ENCODE measurements at regions not wholly inside any gene's neighbourhood (a gene's known extent, or its start where the extent isn't known, plus 50 kb on each side); places are given as distances from the start of the nearest gene placed in this dataset.

DNA sequence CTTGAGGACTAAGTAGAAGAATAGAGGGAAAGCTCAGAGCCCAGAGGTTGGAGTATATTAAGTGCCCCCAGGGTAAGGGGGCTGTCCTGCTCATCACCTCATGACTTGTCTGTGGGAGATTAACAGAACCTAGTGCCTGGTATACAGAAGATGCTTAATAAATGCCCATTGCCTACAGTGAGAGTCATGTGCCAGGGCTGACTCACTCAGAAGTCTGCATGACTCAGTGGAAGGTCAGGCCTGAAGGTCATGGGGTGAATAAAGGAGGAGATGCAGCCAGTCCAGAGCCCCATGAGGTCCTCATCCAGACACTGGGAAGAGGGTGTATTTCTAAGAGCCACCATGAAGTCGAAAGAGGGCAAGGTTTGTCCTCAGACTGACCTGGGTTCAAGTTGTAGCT lies 62.5 kb upstream of the TLE3 start:
- DNase-seq (ENCODE audit: low read depth), result no peak

DNA sequence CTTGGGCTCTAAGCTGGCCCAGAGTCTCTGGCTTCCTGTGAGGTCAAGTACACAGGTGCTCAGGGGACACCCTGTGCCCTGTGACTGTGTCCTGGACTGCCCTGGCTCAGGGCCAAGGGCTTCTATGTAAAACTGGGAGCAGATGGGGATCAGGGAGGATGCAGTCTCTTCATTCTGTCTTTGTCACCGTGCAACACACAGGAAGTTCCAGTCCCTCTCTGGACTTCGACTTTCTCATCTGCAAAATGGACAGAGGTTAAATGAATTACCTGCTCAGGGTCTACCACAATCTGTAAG lies 61.9 kb upstream of the TLE3 start:
- DNase-seq (ENCODE audit: low read depth), result no peak

DNA sequence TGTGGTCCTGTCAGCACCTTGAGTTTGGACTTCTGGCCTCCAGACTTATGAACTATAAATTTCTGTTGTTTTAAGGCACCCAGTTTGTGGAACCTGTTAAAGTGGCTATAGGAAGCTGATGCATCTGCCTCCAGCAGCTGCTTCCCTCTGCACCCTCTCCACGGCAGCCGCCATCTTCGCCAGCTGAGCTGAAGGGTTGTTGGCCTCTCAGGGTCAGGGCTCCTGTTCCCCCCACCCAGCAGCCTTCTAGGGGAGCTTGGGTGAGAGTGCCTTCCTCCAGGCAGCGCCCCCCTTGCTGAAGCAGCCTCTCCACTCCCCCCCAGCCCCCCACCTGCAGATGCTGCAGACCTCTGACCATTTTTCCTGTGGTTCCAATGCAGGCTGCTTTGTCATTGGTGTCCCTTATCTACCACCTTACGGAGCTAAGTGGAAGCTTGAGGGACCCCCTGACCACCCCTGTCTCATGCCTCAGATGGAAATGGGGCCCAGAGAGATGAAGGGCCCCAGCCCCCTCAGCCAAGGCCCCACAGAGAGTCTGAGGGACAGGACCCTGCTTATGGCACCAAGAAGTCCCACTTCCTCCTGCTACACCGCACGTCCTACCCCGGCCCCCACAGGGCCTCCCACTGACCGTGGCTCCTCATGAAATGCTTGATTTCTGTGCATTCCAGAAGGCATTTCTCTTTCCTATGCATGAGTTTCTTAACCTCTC lies 61.4 kb upstream of the TLE3 start:
- DNase-seq (ENCODE audit: low read depth), result no peak

DNA sequence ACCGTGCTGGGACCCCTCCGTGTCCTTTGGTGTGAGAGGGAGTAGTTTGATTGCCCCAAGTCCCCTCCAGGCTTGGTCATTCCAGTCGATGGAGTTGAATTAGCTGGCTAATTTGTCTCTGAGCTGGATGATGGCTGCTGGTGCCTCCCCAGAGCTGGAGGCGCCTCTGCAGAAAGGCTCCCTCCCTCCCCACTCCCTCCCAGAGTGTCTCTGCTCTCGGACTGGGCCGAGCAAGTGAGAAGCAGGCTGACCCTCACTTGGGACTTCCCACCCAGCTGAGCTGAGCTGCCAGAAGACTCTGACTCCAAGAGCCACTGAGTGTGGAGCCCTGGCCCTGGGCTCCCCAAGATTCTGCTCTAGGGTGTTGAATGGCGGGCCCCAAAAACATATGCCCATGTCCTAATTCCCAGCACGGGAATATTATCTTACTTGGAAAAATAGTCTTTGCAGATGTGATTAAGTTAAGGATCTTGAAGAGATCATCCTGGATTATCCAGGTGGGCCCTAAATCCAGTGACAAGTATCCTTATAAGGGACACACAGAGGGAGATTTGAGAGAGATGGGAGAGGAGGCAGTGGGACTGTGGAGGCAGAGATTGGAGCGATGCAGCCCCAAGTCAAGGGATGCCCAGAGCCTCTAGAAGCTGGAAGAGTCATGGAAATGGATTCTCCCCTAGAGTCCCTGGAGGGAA lies 60.7 kb upstream of the TLE3 start:
- no peak for DNase-seq (ENCODE audit: low read depth)

DNA sequence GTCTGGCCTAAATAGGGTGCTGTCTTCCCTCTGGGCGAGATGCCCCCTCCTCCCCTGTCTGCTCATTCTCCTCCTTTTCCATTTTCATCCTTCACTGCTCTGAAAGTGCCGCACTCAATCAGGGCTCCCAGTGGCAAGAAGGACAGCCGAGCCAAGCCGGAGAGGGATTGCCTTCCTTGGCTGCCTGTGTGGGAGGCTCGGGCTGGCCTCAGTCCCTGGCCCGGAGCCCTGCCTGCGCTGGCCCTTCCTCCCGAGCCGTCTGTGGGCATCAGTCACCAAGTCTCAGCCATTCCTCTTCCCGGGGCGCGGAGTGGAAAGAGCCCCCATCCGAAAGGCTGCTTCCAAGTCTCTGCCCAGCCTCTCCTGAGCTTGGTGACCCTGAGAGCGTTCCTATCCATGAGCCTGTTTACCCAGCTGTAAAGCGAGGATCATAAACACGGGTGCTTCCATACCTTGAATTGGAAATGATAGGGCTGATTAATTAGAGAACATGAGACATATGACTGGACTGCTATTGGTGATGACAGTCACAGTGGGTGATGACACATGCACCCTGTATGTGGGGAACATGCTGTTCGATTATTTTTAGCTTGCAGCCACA lies 59.1 kb upstream of the TLE3 start:
- DNase-seq (ENCODE audit: low read depth), result no peak

DNA sequence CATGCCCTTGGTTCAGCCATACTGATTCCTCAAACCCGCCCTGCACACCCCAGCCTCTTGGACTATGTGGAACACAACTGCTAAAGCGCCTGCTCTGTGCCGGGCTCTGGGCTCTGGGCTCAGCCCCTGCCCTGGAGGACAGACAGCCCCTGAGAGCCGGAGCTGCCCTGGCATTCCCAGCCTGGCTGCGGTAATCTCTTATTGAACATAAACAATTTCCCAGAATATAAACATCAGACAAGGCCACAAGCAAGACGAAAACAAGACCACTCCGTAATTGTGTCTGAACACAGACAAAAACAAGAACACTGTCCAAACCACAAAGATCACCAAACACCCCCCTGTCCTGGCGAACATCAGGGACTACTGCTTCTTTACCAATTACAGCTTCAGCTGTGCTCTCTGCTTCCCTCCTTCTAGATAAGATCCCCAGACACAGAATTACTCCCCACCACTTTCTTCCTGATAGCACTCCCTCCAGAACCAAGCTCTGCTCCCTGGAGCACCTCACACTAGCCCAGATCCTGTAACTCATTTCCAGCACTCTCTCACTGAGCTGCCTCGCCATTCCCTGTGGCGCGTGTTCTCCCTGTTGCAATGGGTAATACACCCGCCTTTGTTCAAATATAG lies 57.1 kb upstream of the TLE3 start:
- no peak for DNase-seq (ENCODE audit: low read depth)

DNA sequence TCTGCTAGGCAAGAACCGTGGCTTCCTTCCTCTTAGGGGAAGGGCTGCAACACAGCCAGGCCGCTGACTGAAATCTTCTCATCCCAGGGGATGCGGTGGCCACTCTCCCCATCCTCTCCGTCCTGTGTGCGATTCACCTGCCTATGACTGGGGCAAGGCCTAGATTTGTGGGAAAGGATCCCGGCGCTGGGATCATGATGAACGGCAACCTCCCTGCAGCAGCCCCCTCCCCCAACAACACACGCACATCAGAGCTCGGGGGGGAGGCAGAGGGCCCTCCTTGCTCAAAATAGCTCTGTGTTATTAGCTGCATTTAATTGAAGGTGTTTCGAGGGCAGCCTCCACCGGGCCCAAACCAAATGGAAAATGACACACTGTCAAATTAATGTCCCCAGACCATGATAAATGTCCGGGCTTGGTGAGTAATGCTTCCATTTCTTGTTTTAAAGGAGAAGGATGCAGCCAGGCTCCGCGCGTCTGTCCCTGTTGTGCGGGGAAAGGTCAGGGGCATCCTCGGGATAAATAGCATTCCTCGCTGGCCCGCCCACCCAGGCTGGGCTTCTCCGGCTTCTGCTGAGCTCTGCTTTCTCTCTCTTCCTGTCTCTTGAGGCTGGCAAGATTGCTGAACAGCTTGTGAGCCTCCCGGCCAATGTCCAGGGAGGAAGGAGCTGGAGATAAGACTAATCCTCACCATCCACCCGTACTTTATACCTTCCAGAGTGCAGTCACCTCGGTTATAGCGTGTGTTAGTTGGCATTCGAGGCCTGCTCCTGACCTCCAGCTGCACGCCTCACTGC lies 56.4 kb upstream of the TLE3 start:
- DNase-seq (ENCODE audit: low read depth), result no peak

DNA sequence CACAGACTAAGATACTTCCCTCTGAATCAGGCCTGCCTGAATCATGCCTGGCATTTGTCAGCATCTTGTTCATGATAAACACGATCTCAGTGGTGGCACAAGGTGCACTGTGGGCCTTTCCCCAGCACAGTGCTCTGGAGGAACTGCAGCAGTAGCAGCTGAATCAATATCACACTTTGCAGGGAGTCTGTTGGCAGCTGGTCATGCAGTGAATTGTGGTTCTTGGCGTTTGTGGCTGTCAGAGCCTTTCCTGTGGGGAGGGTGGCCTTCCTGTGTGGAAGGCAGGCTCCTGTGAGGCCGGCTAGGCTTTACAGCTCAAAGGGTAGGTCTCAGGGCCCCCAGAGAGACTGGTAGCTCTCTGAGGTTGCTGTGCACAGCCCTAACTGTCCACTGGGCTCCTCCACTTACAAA lies 54.4 kb upstream of the TLE3 start:
- no peak for DNase-seq (ENCODE audit: low read depth)

DNA sequence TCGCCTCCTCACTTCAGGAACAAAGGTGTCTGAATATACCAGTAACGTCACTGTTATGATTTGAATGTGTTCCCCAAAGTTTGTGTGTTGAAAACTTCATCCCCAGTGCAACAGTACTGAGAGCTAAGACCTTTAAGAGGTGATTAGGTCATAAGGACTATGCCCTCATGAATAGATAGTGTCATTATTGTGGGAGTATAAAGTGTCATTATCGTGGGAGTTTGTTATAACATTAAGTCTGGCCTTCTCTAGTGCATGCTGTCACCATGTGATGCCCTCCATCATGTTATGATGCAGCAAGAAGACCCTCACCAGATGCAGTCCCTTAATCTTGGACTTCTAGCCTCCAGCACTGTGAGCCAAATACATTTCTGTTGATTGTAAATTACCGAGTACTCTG lies 53.7 kb upstream of the TLE3 start:
- no peak for DNase-seq (ENCODE audit: low read depth)

DNA sequence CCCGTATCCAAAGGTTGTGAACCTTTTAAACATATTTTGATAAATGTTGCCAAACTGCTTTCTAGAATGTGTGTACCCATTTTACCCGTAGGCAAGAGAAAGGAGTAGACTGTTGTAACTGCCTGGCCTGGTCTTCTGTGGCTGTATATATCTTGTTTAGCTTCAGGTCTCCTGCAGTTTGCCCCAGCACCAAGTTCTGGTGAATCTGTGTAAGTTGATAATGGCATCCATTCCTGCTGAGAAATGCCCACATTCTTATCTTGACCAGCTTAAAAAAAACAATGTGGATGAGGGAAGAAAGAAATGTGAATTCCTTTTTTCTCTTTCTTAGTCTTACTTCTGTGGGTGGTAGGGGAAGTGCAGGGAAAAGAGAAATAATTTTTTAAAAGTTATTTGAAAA lies 53.3 kb upstream of the TLE3 start:
- no peak for DNase-seq (ENCODE audit: low read depth)

DNA sequence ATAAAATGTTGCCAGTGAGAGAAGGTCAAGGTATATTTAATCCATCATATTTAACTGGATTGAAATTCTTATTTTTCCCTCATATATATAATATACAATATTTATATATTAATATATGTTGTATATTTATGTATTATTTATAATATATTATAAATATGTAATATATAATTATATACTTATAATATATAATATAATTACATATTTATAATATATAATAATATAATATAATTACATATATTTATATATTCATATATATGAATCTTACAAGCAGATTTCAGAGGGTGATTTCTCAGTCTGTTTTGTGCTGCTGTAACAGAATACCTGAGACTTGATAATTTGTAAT lies 52.7 kb upstream of the TLE3 start:
- DNase-seq (ENCODE audit: low read depth), result no peak

DNA sequence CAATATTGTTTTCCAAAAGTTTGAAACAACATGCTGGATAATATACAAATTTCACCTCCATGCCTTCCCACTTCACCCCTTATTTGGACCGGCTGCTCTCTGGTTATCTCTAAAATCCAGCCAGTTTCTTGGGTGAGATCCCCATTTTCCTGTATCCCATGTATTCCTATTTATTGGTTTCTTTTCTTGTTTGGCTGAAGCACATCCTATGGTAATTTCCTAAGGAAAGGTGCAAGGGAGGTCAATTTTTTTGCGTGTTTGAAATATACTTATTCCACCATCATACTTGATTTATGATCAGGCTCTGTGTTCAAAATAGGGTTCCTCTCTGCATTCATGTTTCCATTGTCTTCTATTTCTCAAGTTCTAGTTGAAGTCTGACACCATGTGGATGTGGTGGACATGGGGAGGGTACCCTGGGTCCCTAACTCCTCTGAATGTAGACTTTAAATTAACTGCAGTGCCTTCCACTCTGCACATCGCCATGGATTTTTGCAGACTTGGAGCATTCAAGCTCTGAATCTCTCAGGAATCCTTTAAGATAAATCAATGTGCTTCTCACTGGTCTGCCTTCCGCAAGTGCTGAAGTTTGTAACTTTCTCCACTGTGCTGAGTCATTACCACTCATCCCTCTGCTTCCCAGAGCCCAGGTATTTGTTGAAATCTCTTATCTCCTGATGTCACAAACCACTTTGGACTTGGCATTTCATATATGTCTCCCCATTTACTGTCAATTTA lies 52.1 kb upstream of the TLE3 start:
- no peak for DNase-seq (ENCODE audit: low read depth)

DNA sequence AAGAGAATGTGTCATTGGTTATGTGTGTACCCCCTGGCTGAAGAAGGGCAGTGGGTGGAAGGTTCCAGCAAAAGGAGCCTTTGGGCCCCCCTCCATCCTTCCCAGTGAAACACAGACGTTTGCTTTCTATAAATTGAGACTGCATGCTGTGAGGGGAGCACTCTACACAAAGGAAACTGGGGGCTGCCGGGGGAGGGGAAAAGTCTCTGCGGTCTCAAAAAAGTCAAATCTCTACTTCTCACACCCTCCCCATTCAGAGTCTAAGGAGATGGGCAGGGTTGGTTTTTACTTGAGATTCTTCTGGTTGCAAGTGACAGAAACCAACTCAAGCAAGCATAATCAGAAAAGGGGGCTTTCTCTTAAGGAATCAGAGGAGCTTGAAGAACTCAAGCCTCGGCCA lies 50.1 kb upstream of the TLE3 start:
- no peak for DNase-seq (ENCODE audit: low read depth)
